H9 (cell line): ENCODE measurements at regions not wholly inside any gene's neighbourhood (a gene's known extent, or its start where the extent isn't known, plus 50 kb on each side); places are given as distances from the start of the nearest gene placed in this dataset.

ENCODE experiments used
- DNase-seq: peaks from one replicate; pipeline ENCODE4 v3.0.0-alpha.2; 2017
- H2AFZ ChIP-seq: one replicate; pipeline ENCODE4 v1.6.1; 2013; ENCODE audit warnings: mild to moderate bottlenecking, low read length, control low read depth, moderate library complexity
- H2AK5ac ChIP-seq: 2 replicates; pipeline ENCODE4 v1.6.1; 2013; ENCODE audit warnings: low read length, control low read depth, mixed read lengths; ENCODE audit not compliant: insufficient read length
- H2BK120ac ChIP-seq: one replicate; pipeline ENCODE4 v1.6.1; 2013; ENCODE audit warnings: low read depth, mild to moderate bottlenecking, low read length, control low read depth, inconsistent platforms; ENCODE audit not compliant: poor library complexity, severe bottlenecking
- H2BK12ac ChIP-seq: 2 replicates; pipeline ENCODE4 v1.6.1; 2013; ENCODE audit warnings: low read length, control low read depth, mixed read lengths, low read depth; ENCODE audit not compliant: insufficient read length
- H2BK15ac ChIP-seq: 2 replicates; pipeline ENCODE4 v1.6.1; 2013; ENCODE audit warnings: low read depth, low read length, control low read depth
- H2BK20ac ChIP-seq: one replicate; pipeline ENCODE4 v1.6.1; 2013; ENCODE audit warnings: low read depth, mild to moderate bottlenecking, low read length, control low read depth, inconsistent platforms; ENCODE audit not compliant: poor library complexity, severe bottlenecking
- H2BK5ac ChIP-seq: 2 replicates; pipeline ENCODE4 v1.6.1; 2013; ENCODE audit warnings: low read length, control low read depth, mixed read lengths; ENCODE audit not compliant: insufficient read length
- H3K14ac ChIP-seq: 2 replicates; pipeline ENCODE4 v1.6.1; 2013; ENCODE audit warnings: low read length, control low read depth; ENCODE audit not compliant: insufficient read depth
- H3K18ac ChIP-seq: 2 replicates; pipeline ENCODE4 v1.6.1; 2013; ENCODE audit warnings: low read depth, mild to moderate bottlenecking, mixed read lengths, low read length, control low read depth; ENCODE audit not compliant: insufficient read length
- H3K23ac ChIP-seq: 2 replicates; pipeline ENCODE4 v1.6.1; 2013; ENCODE audit warnings: low read length, control low read depth, mixed read lengths, low read depth; ENCODE audit not compliant: insufficient read length
- H3K23me2 ChIP-seq: 2 replicates; pipeline ENCODE4 v1.6.1; 2013; ENCODE audit warnings: low read depth, mild to moderate bottlenecking, mixed read lengths, low read length, control low read depth; ENCODE audit not compliant: insufficient read length, poor library complexity, severe bottlenecking
- H3K27ac ChIP-seq: 2 replicates; pipeline ENCODE4 v1.5.1; 2013; ENCODE audit warnings: low read length, control low read depth, mixed read lengths, low read depth; ENCODE audit not compliant: insufficient read length
- H3K27me3 ChIP-seq: 2 replicates; pipeline ENCODE4 v1.6.1; 2013; ENCODE audit warnings: low read length, control low read depth, inconsistent platforms; ENCODE audit not compliant: insufficient read depth
- H3K4ac ChIP-seq: 2 replicates; pipeline ENCODE4 v1.6.1; 2013; ENCODE audit warnings: low read depth, mild to moderate bottlenecking, control low read depth, inconsistent platforms, low read length, moderate library complexity
- H3K4me1 ChIP-seq: 2 replicates; pipeline ENCODE4 v1.6.1; 2013; ENCODE audit warnings: low read length, control low read depth, inconsistent platforms; ENCODE audit not compliant: insufficient read depth
- H3K4me2 ChIP-seq: 2 replicates; pipeline ENCODE4 v1.6.1; 2013; ENCODE audit warnings: low read length, control low read depth, mixed read lengths; ENCODE audit not compliant: insufficient read length, insufficient read depth
- H3K56ac ChIP-seq: 2 replicates; pipeline ENCODE4 v1.6.1; 2013; ENCODE audit warnings: low read depth, mild to moderate bottlenecking, mixed read lengths, low read length, control low read depth; ENCODE audit not compliant: insufficient read length
- H3K79me1 ChIP-seq: 2 replicates; pipeline ENCODE4 v1.6.1; 2013; ENCODE audit warnings: low read depth, mild to moderate bottlenecking, moderate library complexity, low read length, control low read depth, inconsistent platforms; ENCODE audit not compliant: insufficient read depth, poor library complexity, severe bottlenecking
- H3K79me2 ChIP-seq: 2 replicates; pipeline ENCODE4 v1.6.1; 2013; ENCODE audit warnings: low read length, control low read depth, inconsistent platforms; ENCODE audit not compliant: insufficient read depth
- H3K9ac ChIP-seq: 2 replicates; pipeline ENCODE4 v1.6.1; 2013; ENCODE audit warnings: low read length, control low read depth, mixed read lengths; ENCODE audit not compliant: insufficient read length; ENCODE audit errors: extremely low read depth
- H3K9me3 ChIP-seq: one replicate; pipeline ENCODE4 v1.6.1; 2013; ENCODE audit warnings: low read depth, low read length, inconsistent platforms; ENCODE audit not compliant: control insufficient read depth
- H3T11ph ChIP-seq: one replicate; pipeline ENCODE4 v1.6.1; 2013; ENCODE audit warnings: mild to moderate bottlenecking, low read length, control low read depth, inconsistent platforms
- H4K20me1 ChIP-seq: one replicate; pipeline ENCODE4 v1.6.1; 2013; ENCODE audit not compliant: control insufficient read depth, insufficient read length, insufficient read depth
- H4K5ac ChIP-seq: 2 replicates; pipeline ENCODE4 v1.6.1; 2013; ENCODE audit warnings: low read depth, mild to moderate bottlenecking, mixed read lengths, low read length, control low read depth; ENCODE audit not compliant: insufficient read length
- H4K8ac ChIP-seq: replicated peaks from 2 replicates; pipeline ENCODE4 v1.6.1; 2013; ENCODE audit warnings: low read length, control low read depth, mixed read lengths, low read depth; ENCODE audit not compliant: insufficient read length
- H4K91ac ChIP-seq: 2 replicates; pipeline ENCODE4 v1.6.1; 2013; ENCODE audit warnings: low read depth, mild to moderate bottlenecking, moderate library complexity, mixed read lengths, low read length, control low read depth; ENCODE audit not compliant: insufficient read length
- H3K27ac Mint-ChIP-seq, 3 experiments: 2 replicates in 2 of 3; 3 replicates in 1 of 3; pipeline ENCODE4 v1.8.0; 2020 to 2021; ENCODE audit warnings: mixed read lengths in 3 of 3, mild to moderate bottlenecking in 1 of 3, moderate library complexity in 1 of 3
- H3K27me3 Mint-ChIP-seq: 2 replicates; pipeline ENCODE4 v1.8.0; 2021; ENCODE audit warnings: low read depth, mild to moderate bottlenecking, moderate library complexity, mixed read lengths
- H3K36me3 Mint-ChIP-seq, 3 experiments: 2 replicates in 2 of 3; 3 replicates in 1 of 3; pipeline ENCODE4 v1.8.0; 2020 to 2021; ENCODE audit warnings: low read depth in 3 of 3, mixed read lengths in 3 of 3; ENCODE audit not compliant: insufficient read depth in 1 of 3
- H3K4me1 Mint-ChIP-seq, 2 experiments: 2 replicates each; pipeline ENCODE4 v1.8.0; 2020; ENCODE audit warnings: mixed read lengths in 2 of 2
- H3K4me3 Mint-ChIP-seq, 2 experiments: 2 replicates in 1 of 2; 3 replicates in 1 of 2; pipeline ENCODE4 v1.8.0; 2020 to 2021; ENCODE audit warnings: mild to moderate bottlenecking in 2 of 2, mixed read lengths in 2 of 2, moderate library complexity in 1 of 2
- H3K9me3 Mint-ChIP-seq, 2 experiments: 2 replicates in 1 of 2; 3 replicates in 1 of 2; pipeline ENCODE4 v1.8.0; 2020; ENCODE audit warnings: mild to moderate bottlenecking in 2 of 2, mixed read lengths in 2 of 2, moderate library complexity in 1 of 2
- WGBS: extraction: QIAGEN DNeasy Blood & Tissue Kit; methylation state at CpG from one replicate; pipeline ENCODE4 v1.1.7; 2013; ENCODE audit warnings: missing lambda C conversion rate, low lambda C conversion rate, mixed read lengths; ENCODE audit not compliant: insufficient read length; ENCODE audit errors: extremely low coverage; 5-methylcytosine and 5-hydroxymethylcytosine counted together
- TF ChIP-seq, protein P1 (sequence below): fragments of 200-600 bp; sonication (generic); conservative IDR thresholded peaks from 3 replicates; pipeline ENCODE4 v1.8.0; 2021; ENCODE audit warnings: antibody characterized with exemption, mild to moderate bottlenecking

DNA sequence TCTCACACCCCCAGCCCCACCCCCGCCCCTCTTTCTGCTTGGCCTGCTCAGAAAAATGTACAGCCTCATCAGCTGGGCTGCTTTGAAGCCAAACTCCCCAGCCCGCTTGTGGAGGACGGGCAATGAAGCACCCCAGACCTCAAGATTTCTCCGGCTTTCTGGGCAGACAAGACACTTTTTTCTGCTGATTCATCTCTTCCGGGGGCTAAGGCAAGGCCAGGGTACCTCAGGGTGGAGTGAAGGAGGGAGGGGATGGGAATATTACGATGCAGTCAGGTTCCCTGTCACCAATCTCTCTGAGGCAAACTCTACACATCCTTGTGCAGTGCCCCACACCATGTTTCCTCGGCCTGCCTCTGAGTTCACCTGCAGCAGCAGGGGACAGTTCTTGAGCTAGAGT is 66.9 kb upstream of the ATP6AP2 start:
- no CpG with 5 or more reads among the region's 7 CpGs for WGBS
- H3K27me3 ChIP-seq = no peaks in the 10 kb centered on the region
- no peaks in the 10 kb centered on the region for H3K79me1 ChIP-seq
- no peaks in the 10 kb centered on the region for H3K23me2 ChIP-seq
- TF ChIP-seq, protein P1, sequence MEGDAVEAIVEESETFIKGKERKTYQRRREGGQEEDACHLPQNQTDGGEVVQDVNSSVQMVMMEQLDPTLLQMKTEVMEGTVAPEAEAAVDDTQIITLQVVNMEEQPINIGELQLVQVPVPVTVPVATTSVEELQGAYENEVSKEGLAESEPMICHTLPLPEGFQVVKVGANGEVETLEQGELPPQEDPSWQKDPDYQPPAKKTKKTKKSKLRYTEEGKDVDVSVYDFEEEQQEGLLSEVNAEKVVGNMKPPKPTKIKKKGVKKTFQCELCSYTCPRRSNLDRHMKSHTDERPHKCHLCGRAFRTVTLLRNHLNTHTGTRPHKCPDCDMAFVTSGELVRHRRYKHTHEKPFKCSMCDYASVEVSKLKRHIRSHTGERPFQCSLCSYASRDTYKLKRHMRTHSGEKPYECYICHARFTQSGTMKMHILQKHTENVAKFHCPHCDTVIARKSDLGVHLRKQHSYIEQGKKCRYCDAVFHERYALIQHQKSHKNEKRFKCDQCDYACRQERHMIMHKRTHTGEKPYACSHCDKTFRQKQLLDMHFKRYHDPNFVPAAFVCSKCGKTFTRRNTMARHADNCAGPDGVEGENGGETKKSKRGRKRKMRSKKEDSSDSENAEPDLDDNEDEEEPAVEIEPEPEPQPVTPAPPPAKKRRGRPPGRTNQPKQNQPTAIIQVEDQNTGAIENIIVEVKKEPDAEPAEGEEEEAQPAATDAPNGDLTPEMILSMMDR = no peak
- no peak overlapping the region for H4K91ac ChIP-seq
- peaks cover 5 to 8% of the 10 kb centered on the region in 2 experiments; a peak in 3 of 4 replicates for H3K4me1 Mint-ChIP-seq
- H4K5ac ChIP-seq = no peak overlapping the region
- H3K56ac ChIP-seq = no peak overlapping the region
- peaks cover 1% of the 10 kb centered on the region; the same call in 1 of the 2 replicates for H3K27me3 Mint-ChIP-seq
- H3K23ac ChIP-seq = no peak overlapping the region
- H2AK5ac ChIP-seq = no peak overlapping the region
- no peak for DNase-seq
- no peak overlapping the region for H2BK20ac ChIP-seq
- no peak overlapping the region for H3K4ac ChIP-seq
- no peak overlapping the region for H2BK12ac ChIP-seq
- no peak overlapping the region for H3K4me3 Mint-ChIP-seq
- H3T11ph ChIP-seq = no peak overlapping the region
- H3K36me3 Mint-ChIP-seq = peaks cover 0 to 8% (median 5%) of the 10 kb centered on the region in 3 experiments; a peak in 3 of 7 replicates
- H3K14ac ChIP-seq = no peak overlapping the region
- no peak overlapping the region for H3K27ac ChIP-seq
- H2AFZ ChIP-seq = no peak overlapping the region
- H3K9ac ChIP-seq = no peak overlapping the region
- no peak overlapping the region for H3K18ac ChIP-seq
- no peaks in the 10 kb centered on the region for H3K79me2 ChIP-seq
- H4K20me1 ChIP-seq = no peaks in the 10 kb centered on the region
- peaks cover 71 to 77% of the 10 kb centered on the region in 2 experiments for H3K9me3 Mint-ChIP-seq
- H2BK5ac ChIP-seq = no peak overlapping the region
- no peaks in the 10 kb centered on the region for H3K9me3 ChIP-seq
- H4K8ac ChIP-seq = no peak overlapping the region
- no peak overlapping the region for H3K27ac Mint-ChIP-seq
- no peak overlapping the region for H2BK120ac ChIP-seq
- no peak overlapping the region for H3K4me2 ChIP-seq
- H3K4me1 ChIP-seq = no peaks in the 10 kb centered on the region
- no peak overlapping the region for H2BK15ac ChIP-seq
